Activated CD4-positive, alpha-beta T cell treated with anti-CD3 and anti-CD28 coated beads, Interleukin-2, amount 50 U/mL, for 48 hours (primary cell): ENCODE measurements at regions not wholly inside any gene's neighbourhood (a gene's known extent, or its start where the extent isn't known, plus 50 kb on each side); places are given as distances from the start of the nearest gene placed in this dataset.

ENCODE experiments used
- DNase-seq, 2 experiments: peaks; one replicate each; pipeline ENCODE4 v3.0.0-alpha.2; 2020

- no peak for DNase-seq
These were observed 1285.8 kb upstream of the NCAM2 start for GRCh38 chr21:19712441-19712840.

- no peak for DNase-seq
These were observed 1284.9 kb upstream of the NCAM2 start for GRCh38 chr21:19713313-19713712.

GRCh38 chr21:19724081-19724480 is 1274.1 kb upstream of the NCAM2 start:
- no peak for DNase-seq

- no peak for DNase-seq
These were observed 1267.0 kb upstream of the NCAM2 start for GRCh38 chr21:19731251-19731650.

- no peak for DNase-seq
These were observed 1238.4 kb upstream of the NCAM2 start for GRCh38 chr21:19759836-19760235.

GRCh38 chr21:19767546-19767945 is 1230.7 kb upstream of the NCAM2 start:
- no peak for DNase-seq

- no peak for DNase-seq
These were observed 1226.3 kb upstream of the NCAM2 start for GRCh38 chr21:19771881-19772280.

GRCh38 chr21:19776076-19776475 is 1222.1 kb upstream of the NCAM2 start:
- DNase-seq, result no peak

- no peak for DNase-seq
These were observed 1216.1 kb upstream of the NCAM2 start for GRCh38 chr21:19781881-19782652.

GRCh38 chr21:19785941-19786340 is 1212.3 kb upstream of the NCAM2 start:
- no peak for DNase-seq

- DNase-seq, result no peak
These were observed 1206.2 kb upstream of the NCAM2 start for GRCh38 chr21:19792004-19792403.

- DNase-seq, result no peak
These were observed 1191.0 kb upstream of the NCAM2 start for GRCh38 chr21:19807201-19807600.

GRCh38 chr21:19810779-19811178 is 1187.4 kb upstream of the NCAM2 start:
- DNase-seq, result no peak

- no peak for DNase-seq
These were observed 1167.8 kb upstream of the NCAM2 start for GRCh38 chr21:19830446-19830845.

GRCh38 chr21:19832551-19832950 is 1165.7 kb upstream of the NCAM2 start:
- no peak for DNase-seq

GRCh38 chr21:19833082-19833481 is 1165.1 kb upstream of the NCAM2 start:
- no peak for DNase-seq

GRCh38 chr21:19842601-19843000 is 1155.6 kb upstream of the NCAM2 start:
- no peak for DNase-seq

GRCh38 chr21:19844334-19844733 is 1153.9 kb upstream of the NCAM2 start:
- no peak for DNase-seq

GRCh38 chr21:19850157-19850556 is 1148.1 kb upstream of the NCAM2 start:
- DNase-seq, result no peak

GRCh38 chr21:19853061-19853460 is 1145.1 kb upstream of the NCAM2 start:
- no peak for DNase-seq

GRCh38 chr21:19853709-19854575 is 1144.3 kb upstream of the NCAM2 start:
- no peak for DNase-seq

- no peak for DNase-seq
These were observed 1142.7 kb upstream of the NCAM2 start for GRCh38 chr21:19855522-19855921.

- no peak for DNase-seq
These were observed 1133.7 kb upstream of the NCAM2 start for GRCh38 chr21:19864476-19864875.

- DNase-seq, result no peak
These were observed 1127.5 kb upstream of the NCAM2 start for GRCh38 chr21:19870682-19871081.
